Gastrocnemius medialis (tissue), 4 donors: ENCODE measurements at regions not wholly inside any gene's neighbourhood (a gene's known extent, or its start where the extent isn't known, plus 50 kb on each side); places are given as distances from the start of the nearest gene placed in this dataset.

Experiments
- POLR2A ChIP-seq, 2 donors: fragments of 450-650 bp; IDR thresholded peaks; one replicate each; pipeline ENCODE4 v1.6.1; 2017; ENCODE audit warnings: antibody characterized with exemption in 2 of 2, mild to moderate bottlenecking in 2 of 2, moderate library complexity in 2 of 2
- TF ChIP-seq, protein P1 (sequence below), 5 experiments: fragments of 450-650 bp in 3 of 5; fragments of 200-600 bp in 2 of 5; sonication (generic) in 2 of 5; IDR thresholded peaks in 4 of 5; conservative IDR thresholded peaks in 1 of 5; 1 replicate in 4 of 5; 2 replicates in 1 of 5; pipeline ENCODE4 v1.5.1; 2016 to 2019; ENCODE audit warnings: antibody characterized with exemption in 5 of 5, mild to moderate bottlenecking in 3 of 5, moderate library complexity in 3 of 5

DNA sequence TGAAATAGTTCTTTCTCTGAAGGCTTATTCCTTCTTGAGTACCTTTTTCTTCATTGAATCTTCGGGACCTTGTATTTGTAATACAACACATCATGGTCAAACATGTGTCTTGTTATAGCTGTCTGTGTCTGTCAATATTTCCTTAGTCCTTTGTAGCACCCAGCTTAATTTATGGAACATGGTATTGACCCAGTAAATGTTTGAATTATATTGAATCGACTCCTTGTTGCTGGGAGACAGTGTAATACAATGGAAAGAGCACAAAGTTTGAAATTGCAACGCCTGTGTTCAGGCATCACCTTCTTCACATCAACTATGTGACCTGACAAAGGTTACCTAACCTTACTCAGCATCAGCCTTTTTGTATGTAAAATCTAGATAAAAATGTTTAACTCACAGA is 267.2 kb upstream of the CYRIA start:
- TF ChIP-seq, protein P1, sequence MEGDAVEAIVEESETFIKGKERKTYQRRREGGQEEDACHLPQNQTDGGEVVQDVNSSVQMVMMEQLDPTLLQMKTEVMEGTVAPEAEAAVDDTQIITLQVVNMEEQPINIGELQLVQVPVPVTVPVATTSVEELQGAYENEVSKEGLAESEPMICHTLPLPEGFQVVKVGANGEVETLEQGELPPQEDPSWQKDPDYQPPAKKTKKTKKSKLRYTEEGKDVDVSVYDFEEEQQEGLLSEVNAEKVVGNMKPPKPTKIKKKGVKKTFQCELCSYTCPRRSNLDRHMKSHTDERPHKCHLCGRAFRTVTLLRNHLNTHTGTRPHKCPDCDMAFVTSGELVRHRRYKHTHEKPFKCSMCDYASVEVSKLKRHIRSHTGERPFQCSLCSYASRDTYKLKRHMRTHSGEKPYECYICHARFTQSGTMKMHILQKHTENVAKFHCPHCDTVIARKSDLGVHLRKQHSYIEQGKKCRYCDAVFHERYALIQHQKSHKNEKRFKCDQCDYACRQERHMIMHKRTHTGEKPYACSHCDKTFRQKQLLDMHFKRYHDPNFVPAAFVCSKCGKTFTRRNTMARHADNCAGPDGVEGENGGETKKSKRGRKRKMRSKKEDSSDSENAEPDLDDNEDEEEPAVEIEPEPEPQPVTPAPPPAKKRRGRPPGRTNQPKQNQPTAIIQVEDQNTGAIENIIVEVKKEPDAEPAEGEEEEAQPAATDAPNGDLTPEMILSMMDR (IDR thresholded peaks at IDR 0.05 in 4 of 5, conservative IDR thresholded peaks at IDR 0.05 in 1 of 5) = no peak
- no peak for TF ChIP-seq POLR2A (IDR thresholded peaks at IDR 0.05)
